HG03175 (cell line): ENCODE measurements at regions not wholly inside any gene's neighbourhood (a gene's known extent, or its start where the extent isn't known, plus 50 kb on each side); places are given as distances from the start of the nearest gene placed in this dataset.
"Not testable (repeated sequence)": the region's sequence is repeated elsewhere in the genome, so short reads cannot be mapped to it uniquely, and the experiment has no call there.

Experiments
- ATAC-seq: cut with Tn5 transposase; IDR thresholded peaks from one replicate; pipeline ENCODE4 v1.9.1; 2021; ENCODE audit warnings: mild to moderate bottlenecking, moderate library complexity; ENCODE audit not compliant: unreplicated experiment

DNA sequence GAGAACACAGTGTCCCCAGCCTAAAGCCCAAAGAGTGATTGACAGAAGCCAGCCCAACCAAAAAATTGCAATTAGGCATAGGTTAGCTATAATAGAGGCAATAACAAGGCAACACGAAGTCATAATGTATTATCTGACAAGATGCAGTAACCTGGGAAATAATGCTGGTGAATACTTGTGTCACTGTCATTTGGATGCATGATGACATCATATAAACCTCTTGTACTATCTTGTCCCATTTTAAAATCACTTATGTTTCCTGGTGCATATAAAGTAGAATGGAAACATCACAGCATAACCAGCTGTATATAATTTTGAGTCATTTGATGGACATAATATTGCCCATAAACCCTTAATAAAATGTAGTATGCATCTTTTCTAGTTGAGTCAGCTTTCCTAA, 1138.3 kb upstream of the LRRTM3 start:
- no peak for ATAC-seq

GRCh38 chr10:65788271-65788670, 1137.6 kb upstream of the LRRTM3 start:
- ATAC-seq = no peak

DNA sequence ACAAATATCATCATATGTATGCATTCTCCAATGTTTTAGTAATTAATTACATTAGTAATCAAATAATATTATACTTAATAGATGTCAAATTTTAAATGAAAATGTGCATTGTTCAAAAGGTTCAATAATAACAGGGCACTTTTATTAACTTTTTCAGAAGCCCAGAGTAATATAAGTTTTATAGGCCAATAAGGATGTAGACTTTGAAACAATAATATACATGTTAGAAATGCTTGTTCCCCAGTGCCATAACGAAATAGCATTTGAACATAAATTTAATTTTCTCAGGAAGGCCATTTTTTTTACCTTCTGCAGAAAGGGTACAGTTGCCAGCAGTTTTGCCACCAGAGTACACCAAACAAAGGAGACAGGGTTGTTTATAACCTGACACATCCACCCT, 1133.9 kb upstream of the LRRTM3 start:
- no peak for ATAC-seq

DNA sequence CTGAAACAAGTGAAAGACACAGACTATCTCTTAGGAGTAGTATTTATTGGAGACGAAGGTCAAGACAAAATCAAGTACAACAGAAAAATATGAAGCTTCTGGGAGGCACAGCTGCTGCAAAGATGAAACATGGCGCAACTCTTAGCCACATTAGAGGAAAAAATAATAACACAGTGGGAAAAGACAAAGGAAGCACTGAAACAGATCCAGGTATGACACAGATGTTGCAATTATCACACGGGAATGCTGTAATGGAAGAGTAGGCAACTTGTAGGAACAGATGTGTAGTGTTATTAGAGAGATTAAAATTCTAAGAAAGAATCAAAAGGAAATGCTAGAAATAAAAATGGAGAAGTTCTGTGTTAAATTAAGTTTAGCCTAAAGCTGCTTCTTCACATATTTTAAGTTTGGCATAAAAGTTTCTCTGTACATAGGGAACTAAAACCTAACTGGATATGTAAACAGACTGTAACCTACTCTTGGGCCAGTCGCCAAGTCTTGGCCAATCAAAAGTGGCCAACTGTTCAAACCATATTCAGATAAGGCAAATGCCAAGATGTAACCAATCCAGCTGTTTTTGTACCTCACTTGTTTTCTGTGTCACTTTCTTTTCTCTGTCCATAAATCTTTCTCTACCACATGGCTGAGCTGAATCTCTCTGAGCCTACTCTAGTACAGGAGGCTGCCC, 1132.0 kb upstream of the LRRTM3 start:
- no peak for ATAC-seq

DNA sequence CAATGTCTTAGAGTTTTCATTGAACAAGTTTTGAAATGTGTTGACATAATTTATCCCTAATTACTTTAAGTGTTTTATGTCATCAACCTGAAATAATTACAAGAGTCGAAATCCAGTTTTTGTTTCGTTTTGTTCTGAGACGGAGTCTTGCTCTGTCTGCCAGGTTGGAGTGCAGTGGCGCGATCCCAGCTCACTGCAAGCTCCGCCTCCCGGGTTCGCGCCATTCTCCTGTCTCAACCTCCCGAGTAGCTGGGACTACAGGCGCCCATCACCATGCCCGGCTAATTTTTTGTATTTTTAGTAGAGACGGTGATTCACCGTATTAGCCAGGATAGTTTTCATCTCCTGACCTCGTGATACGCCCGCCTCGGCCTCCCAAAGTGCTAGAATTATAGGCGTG, 1131.0 kb upstream of the LRRTM3 start:
- ATAC-seq = not testable (repeated sequence)

DNA sequence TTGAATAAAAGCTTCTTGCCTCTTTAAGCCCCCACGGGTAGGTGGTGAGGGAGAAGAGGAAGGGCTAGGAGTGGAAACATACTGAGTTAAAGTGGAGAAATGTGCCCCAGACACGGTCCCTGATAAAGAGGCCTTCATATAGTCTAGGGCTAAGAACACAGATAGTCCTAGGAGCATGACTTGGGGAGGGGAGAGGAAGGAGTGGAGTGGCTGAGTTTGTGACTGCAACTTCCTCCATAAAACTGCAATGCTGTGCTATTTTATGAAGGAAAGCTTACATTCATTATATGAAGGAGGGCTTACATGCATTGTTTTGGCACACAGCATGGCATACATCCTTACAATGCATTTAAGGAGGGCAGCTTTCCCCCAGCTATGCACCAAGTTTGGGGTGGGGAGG, 1129.4 kb upstream of the LRRTM3 start:
- no peak for ATAC-seq

GRCh38 chr10:65798133-65798532, 1127.7 kb upstream of the LRRTM3 start:
- no peak for ATAC-seq

GRCh38 chr10:65802391-65802790, 1123.4 kb upstream of the LRRTM3 start:
- ATAC-seq = no peak

DNA sequence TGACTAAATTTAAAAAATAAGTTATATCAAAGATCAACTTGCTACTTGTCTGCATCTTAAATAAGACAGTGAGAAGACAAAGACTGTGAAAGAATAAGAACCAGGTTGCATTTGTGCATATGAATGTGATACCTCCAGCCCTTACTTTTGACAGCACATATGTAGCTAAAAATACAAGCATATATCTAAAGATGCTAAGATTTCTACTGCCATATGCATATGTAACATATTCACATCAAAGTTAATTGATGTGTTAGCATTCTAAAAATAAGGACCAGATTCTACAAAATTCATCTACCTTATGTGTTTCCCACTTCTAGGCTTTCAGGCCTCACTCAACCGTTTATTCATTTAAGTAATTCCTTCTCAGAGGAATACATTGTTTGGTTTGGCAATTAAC, 1120.3 kb upstream of the LRRTM3 start:
- ATAC-seq = no peak

DNA sequence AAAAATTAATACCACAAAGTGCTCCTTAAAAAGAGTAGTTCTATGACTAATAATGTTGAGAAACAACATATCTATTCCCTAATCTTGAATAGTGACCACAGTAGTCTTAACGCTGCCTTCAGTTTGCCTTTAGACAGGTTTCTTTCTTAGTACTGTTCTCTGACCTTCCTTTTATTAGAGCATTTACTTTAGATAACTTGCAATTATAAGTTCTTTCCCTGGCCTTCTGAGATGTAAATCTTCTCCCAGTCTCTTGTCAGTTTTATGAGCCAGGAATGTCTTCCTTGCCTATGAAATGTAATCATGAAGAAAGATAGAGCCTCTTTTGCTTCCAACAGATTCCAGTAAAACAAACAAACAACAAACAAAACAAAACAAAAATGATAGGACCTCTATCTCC, 1119.8 kb upstream of the LRRTM3 start:
- no peak for ATAC-seq

DNA sequence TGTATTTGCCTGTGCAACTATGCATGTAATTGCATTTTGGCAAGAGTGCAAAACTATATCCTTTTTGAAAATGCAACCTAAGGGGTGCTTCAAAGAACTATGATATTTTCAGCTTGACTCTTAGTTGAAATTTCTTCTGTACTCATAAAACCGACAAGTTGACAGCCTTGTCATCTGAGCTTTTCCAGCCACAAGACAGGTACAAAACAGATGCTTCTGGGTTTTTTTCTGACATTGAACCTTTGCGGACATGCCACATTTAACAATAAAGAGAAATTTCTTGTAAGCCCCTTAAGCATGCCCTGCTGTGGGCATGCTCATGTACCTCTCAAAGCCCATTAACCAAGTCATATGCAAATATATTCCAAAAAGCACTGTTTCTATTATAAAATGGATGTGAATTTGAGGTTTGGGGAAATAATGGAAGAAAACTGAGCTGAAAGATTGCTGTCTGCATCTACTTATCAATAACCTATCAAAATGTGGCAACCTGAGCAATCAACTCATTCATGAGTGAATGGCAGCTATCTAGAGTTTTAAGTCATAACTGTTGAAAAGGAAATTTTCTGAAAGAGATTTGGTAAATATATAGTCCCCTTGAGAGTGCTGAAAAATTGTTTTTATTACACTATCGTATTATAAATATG, 1117.0 kb upstream of the LRRTM3 start:
- no peak for ATAC-seq

DNA sequence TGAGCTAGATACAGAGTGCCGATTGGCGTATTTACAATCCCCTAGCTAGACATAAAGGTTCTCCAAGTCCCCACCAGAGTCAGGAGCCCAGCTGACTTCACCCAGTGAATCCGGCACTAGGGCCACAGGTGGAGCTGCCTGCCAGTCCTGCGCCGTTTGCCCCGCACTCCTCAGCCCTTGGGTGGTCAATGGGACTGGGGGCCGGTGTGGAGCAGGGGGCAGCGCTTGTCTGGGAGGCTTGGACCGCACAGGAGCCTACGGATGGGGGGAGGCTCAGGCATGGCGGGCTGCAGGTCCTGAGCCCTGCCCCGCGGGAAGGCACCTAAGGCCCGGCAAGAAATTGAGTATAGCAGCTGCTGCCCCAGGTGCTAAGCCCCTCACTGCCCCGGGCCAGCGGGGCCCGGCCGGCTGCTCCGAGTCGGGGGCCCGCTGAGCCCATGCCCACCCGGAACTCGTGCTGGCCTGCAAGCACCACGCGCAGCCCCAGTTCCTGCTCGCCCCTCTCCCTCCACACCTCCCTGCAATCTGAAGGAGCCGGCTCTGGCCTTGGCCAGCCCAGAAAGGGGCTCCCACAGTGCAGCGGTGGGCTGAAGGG, 1113.8 kb upstream of the LRRTM3 start:
- no peak for ATAC-seq

- no peak for ATAC-seq
Observed at GRCh38 chr10:65816536-65816935, 1109.3 kb upstream of the LRRTM3 start.

DNA sequence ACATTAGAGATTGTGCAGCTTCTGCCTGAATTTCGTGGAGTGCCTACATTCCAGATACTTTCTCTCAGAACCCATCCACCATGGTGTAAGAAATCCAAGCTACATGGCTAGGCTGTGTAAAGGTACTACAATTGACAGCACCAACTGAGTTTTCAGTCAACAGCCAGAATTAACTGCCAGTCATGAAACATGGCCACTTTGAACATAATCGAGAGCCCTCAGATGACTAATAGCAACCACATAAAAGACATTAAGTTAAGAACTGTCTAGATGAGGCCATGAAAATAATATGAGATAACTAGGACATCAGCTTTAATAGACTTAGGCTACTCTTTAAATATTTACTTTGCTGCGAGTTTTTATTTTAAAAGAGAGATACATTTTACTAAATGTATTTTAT, 1106.8 kb upstream of the LRRTM3 start:
- ATAC-seq = no peak

DNA sequence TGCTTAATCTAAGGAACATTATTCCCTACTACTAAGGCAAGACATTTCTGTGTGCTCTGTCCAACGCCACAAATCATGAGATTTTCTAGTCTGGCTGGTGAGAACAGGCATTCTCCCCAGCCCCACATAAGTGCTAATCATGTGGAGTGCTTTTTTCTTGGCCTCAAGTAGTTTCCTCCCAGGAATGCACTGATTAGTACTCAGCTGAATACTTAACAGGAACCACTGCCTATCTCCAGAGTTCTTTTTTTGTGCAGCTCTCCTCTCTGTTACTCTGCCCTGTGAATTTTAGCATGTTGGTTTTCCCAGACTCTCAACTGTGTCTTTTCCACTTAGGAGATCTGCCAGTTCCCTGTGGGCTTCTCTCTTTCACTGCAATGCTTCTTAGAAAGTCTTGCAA, 1098.5 kb upstream of the LRRTM3 start:
- no peak for ATAC-seq

DNA sequence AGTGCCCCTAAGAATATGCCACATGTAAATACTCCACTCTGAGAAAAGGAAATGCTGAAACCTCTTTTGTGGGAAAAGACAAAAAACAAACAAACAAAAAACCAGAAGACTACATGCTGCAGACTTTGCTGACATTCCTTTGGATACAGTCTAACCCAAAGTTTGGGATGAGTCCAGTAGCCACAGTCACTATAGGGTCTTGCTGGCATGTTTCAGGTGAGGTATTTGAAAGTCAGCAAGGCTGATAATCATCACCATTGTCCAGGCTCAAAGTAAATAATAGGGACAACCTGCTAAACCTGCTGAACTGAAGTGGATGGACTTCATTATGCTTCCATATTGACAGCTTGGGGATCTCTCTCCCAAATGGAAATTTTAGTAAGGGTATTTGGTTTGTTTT, 1087.0 kb upstream of the LRRTM3 start:
- no peak for ATAC-seq

- no peak for ATAC-seq
Observed at GRCh38 chr10:65843203-65843602, 1082.6 kb upstream of the LRRTM3 start.

DNA sequence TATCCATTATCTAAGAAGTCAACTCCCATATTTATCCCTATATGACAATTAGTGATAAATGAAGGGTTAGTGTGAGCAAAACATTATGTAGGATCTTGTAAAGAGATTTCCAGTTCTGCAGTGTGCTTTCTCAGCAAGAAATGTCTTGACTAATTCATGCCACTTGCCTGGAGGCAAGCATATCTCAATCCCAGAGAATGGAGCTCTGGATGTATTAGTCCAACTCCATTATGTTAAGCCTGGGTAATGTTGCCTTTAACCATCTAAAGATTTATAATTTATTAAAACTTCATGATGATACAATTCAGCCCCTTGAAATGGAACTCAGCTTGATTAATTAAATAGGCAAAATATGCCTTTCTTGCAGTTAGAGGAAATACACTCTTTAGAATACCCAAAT, 1079.9 kb upstream of the LRRTM3 start:
- ATAC-seq = no peak

GRCh38 chr10:65846541-65846940, 1079.3 kb upstream of the LRRTM3 start:
- no peak for ATAC-seq

DNA sequence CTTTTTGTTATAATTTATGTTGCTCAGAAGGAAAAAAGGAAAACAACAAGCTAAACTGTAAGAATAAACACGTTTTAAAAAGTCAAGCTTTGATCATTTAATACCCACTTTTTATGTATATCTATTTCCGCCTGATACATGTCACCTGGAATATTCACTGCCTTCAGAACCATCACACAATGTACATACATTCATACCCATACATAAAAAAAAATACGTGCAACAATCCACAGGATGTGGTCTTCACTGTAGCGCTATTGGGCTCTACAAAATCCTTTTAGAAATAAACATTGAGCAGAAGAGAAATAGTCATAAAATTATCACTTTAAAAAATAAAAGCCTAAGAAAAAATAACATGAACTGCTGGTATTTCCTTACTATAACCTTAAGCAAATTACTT, 1078.9 kb upstream of the LRRTM3 start:
- no peak for ATAC-seq

DNA sequence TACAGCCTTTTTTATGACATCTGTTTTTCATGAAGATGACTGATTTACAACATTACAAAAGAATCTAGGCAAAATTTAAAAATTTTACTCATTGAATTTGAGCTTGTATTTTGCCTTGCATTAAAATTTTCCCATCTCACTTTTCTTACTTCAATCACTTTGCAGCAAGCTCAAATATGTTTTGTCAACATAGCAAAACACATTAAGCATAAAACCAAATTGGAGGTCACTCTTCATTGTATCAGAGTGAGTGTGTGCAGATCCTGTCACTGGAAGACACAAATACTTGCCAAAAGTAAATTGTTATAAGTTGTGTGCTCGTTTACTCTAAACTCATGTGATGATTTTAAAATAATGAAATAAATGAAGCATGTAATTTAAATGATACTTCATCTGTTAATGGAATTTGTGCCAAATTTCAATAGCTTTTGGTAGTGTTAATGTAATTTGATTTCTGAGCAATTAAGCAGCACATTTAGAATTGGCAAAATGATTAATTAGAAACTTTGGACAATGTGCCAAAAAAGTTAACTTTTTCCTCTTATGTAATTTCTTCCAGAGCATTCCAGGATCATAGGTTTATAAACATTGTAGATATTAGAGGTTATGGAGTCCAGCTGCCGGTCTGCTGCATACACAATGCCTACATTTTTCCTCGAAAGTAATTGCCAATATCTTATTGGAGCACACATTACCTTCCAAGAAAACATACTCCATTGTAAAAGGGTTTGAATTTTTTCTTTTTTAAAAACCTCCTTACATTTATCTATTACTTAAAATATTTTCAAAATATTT, 1078.2 kb upstream of the LRRTM3 start:
- no peak for ATAC-seq

DNA sequence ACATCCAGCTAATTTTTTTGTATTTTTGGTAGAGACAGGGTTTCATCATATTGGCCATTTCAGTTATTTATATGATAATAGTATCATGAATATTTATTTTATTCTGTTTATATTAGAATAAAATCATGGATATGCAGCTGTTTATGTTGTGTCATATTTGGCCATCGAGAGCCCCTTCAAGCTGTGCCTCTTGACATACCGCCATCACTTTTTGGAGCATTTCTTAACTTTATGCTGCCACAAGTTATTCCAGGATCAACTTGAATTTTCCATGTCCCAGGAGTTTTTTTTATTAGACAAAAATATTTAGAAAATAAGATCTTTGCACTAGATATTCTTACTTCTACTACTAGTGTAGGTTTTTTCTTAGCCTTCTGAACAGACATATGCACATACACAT, 1067.0 kb upstream of the LRRTM3 start:
- ATAC-seq = no peak
